ENCODE measurements at regions not wholly inside any gene's neighbourhood (a gene's known extent, or its start where the extent isn't known, plus 50 kb on each side); places are given as distances from the start of the nearest gene placed in this dataset.

DNA sequence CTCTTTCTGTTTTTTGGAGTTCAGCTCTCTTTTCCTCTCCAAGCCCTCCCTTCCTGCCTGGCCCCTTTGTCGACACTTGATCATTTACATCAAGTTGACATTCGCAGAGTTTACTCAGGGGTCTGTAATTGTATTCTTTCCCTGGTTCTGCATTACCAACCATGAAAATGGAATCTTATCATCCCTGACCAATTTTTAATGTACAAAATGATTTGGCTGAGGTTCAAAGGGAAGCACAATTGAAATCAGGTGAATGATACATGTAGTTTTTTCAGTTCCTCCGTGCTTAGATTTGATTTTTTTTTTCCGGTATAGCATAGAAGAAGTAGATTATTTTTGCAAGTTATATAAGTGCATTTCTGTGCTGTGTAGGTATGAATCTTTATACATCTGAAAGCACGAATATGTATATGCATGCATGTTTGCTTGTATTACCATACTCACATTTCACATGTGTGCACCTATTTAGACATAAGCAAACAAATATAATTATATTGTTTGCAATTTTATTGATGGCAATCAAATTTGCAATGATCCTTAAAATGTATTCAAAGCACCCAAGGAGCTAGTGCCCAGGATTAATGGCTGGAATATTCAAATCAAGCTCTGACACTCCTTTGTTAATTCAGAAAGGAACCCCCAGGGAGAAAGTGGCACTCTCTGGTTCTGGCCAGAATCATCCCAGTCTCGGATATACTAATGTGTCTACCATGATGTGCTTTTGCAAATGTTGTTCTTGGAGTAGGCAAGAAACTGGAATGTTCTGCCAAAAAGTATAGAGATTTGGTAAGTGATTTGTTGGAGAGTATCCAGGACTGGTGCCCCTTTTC lies 189.3 kb downstream of the VRK1 start:
- no peak for DNase-seq

DNA sequence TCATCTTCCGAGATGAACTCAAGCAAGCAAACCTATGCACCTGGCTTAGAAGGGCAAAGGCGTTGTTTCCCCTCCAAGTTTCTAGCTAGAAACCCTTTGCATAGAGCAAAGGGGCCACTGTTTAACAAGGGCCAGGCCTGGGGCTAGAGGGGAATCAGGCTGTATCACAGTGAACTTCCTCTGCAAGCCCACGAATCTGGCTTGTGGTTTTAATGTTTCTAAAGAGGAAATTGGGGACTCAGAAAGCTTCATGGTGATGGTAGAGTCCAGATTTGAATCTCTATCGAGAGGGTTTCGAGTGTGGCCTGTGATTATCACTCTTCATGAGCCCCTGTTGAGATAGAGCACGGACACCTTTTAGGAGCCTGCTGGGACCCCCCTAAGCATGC lies 189.9 kb downstream of the VRK1 start:
- DNase-seq, result no peak

DNA sequence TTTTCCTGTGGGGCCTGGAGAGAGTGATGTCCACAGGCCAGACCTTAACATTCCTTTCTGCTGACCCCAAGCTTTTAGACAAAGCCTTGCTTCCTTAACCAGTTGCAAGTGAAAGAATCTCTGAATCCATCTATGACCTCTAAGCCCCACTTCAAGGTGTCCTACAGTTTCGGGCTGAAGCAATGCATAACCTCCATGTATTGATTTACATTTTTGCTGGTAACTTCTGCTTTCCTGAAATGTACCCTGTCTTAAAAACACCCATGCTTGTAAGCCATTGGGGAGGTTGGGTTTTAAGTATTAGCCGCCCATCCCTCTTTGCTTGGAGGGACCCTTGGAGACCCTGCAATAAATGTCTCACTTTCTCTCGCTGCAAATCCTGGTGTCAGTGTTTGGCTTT lies 190.6 kb downstream of the VRK1 start:
- no peak for DNase-seq

DNA sequence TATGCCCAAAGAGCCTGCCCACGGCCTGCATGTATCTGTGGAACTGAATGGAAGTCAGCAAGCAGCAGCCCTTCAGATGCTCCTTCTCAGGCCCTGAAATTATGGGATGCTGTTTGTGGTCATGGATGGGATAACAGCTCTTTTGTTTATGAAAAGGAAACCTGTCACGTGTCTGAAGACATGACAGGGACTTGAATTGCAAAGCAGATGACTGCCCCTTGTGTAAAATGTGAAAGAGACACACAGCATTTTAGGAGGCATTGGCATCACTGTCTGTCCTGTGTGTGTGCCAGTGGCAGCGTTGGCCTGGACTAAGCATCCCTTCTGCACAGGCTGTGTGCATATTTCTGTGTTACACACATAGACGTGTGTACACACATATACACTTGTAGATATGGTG lies 192.1 kb downstream of the VRK1 start:
- DNase-seq, result no peak

DNA sequence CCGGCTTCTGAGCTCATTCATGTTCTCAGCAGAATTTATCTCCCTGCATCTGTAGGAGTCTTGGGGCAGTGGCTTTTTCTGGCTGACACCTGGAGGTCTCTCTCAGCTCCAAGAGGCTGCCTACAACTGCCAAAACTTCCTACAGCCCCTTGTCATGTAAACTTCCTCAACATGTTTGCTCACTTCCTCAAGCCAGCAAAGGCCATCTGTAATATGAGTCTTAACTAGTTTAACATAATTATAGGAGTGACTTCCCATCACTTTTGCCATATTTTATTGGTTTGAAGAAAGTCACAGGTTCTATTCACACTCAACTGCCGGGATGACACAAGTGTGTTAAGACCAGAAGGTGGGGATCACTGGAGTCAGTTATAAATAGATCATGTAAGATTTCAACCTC lies 194.0 kb downstream of the VRK1 start:
- no peak for DNase-seq

DNA sequence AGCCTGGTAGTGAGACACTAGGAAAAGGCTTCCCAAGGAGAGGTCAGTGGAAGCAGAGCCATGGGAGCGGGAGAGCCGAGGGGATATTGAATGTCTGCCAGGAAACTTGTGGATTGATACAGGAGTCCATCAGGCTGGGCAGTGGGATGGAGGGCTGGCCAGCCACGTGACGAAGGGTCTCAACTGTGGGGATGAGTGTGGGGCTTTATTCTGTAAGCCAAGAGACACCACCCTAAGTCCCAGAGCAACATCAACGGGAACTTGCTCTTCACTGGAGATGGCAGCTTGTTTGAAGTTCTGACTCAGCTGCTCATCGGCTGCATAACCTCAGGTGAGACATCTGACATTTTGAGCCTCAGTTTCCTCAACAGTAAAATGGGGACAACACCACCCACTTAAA lies 197.8 kb downstream of the VRK1 start:
- no peak for DNase-seq

DNA sequence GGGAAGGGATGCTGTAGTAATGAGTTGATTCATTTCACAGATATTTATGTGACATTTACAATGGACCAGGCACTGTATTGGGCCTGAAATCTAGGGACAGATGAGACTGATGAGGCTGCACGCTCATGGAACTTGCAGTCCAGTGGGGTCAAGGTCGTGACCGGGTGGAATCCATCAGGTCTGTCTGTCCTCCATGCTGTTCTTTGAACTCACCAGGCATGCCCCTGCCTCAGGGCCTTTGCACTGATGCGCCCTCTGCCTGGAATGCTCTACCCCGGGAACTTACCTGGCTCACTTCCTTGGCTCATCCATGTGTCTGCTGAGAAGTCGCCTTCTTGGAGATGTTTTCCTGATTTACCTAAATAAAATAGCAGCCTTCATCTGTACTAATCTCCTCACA lies 200.1 kb downstream of the VRK1 start:
- DNase-seq, result no peak

DNA sequence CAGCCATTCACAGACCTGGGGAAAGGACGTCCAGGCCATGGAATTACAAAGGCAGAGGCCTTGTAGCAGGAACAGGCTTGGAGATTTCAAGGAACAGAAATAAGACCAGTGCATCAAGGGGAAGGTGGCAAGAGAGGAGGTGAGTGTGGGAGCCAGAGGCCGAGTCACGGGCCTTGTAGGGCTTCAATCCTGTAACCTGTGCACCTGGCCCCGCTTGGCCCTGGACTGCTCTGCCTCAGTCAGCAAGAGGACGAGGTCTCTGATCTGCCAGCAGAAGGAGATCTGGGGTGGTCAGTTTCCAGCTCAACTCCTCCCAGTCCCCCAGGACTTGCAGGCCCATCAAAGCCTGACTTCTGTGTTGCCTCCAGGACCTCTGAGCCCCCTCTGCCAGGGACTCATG lies 200.8 kb downstream of the VRK1 start:
- DNase-seq, result no peak

DNA sequence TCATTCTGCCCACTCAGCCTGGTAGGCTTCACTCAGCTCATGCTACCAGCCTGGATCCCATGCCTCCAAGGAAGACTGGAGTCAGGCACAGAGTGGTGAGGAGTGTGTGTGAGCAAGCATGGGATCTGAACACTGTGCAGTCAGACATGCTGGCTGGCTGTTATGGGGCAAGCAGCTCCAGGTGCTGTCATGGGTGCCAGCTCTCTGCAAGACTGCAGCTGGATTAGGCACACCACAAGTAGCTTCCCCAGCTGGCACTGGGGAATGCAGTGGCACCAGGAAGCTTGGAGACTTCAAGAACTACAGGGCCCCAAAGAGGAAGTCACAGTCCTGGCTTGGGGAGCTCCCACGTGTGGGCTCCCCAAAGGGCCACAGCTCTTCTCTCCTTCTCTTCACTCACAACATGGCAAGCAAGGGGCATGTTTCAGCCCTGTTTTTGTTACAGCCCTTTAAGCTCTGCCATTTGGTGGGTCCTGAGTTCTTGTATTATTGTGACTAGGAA lies 202.5 kb downstream of the VRK1 start:
- DNase-seq, result no peak

DNA sequence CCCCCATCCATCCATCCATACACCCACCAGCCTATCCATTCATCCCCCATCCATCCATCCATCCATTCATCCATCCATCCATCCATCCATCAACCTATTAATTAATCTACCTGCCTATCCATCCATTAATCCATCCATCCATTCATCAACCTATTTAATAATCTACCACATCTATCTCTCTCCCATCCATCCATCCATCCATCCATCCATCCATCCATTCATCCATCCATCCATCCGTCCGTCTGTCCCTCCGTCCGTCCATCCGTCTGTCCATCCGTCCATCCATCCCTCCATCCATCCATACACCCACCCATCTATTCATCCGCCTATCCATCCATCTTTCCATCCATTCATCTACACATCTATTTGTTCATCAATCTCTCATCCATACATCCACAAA lies 205.3 kb downstream of the VRK1 start:
- no peak for DNase-seq

DNA sequence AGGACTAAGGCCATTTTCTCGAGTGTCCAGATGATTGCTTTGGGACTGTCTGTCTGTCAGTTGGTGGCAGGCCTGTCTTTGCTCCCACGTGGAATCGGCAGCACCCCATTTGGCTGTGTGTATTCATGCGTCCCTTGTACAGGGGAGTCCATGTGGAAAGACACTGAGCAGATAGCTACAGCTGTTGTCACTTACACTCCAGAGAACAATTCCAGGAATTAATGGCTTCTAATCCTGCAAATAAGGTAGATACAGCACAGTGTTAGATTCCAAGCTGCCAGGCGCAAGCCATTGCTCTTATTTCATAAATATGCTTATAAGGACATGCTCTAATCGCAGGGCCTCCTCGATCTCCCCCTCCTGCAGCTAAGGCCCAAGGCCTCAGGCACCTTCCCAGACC lies 208.8 kb downstream of the VRK1 start:
- DNase-seq, result no peak

DNA sequence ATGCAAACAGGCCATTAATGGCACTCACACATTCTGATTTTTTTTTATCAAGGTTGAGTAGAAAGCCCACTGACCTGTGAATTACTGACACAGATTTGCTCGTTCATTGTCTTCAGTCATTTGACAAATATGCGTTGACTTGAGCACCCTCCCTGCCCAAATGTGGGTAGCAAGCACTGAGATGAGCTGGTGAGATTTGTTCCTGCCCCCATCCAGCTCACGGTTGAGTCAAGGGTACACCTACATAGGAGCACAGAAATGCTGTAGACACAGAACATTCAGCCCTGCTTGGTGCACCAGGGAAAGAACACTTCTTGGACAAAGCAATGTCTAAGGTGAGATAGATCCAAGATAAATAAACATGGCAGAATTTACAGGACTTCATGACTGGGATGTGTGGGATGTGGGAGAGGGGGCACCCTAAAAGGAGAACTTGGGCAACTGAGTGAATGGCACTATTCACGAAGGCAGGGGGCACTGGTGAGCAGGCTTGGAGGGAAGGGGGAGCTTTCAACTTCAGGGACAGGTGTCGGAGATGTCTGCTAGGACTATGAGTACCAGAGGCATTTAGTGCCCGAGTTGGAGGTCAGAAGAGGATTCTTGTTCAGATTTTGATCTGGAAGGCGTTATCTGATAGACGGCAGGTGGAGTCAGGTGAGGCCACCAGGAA lies 213.4 kb downstream of the VRK1 start:
- no peak for DNase-seq

DNA sequence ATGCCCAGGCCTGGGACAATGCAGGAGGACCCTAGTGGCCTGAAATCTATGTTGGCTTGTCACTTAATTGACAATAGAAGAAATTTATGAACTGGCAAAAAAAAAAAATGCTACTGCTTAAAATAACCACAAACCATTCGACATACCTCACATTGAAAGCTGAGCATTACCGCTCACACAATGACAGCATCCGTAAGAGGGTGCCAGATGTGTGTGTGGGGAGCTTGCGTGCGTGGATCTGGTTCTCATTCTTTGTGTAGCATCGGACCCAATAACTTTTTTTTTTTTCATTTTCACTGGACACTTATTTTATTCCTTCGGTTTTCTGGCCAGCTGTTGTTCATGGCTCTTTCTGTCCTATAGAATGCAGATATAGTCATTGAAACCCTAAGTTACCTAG lies 216.7 kb downstream of the VRK1 start:
- no peak for DNase-seq

DNA sequence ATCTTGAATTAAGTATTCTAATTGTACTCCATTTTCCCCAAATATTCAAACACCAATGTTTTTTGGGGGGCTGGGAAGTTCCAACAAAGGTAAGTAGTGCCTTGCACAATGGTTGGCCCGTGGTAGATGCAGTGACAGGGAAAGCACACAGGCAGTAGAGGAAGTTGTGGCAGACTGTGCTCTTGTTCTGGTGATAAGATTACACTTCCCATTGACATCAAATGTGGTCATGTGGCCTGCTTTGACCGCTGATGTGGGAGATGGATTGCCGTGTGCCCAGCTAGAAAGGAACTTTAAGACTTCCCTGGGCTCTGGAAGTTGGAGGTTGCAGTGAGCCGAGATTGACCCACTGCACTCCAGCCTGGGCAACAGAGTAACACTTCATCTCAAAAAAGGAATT lies 223.8 kb downstream of the VRK1 start:
- no peak for DNase-seq

DNA sequence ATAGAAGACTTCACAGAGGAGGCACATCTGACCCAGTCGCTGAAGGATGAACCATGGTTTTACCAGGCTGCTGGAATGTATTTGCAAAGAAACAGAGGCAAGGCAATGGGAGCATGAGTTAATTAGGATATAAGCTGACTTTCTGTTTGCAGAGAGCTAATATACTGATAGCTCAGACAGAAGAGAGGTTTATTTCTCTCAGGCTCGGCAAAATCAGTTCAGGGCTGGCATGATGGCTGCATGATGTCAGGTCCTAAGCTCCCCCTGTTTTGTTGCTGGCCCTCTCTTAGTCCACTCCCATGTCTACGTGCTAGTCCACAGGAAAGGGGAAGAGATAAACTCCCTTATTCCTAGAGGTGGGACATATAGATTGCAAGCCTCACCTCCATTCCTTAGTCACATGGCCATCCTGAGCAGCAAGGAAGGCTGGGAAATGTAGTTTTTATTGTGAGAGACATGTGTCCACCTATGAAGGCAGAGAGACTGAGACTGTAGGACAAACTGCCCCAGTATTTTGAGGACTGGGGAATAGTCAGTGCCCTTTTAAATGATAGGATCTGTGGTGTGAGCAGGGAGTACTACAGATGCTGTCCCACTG lies 224.5 kb downstream of the VRK1 start:
- DNase-seq, result no peak

DNA sequence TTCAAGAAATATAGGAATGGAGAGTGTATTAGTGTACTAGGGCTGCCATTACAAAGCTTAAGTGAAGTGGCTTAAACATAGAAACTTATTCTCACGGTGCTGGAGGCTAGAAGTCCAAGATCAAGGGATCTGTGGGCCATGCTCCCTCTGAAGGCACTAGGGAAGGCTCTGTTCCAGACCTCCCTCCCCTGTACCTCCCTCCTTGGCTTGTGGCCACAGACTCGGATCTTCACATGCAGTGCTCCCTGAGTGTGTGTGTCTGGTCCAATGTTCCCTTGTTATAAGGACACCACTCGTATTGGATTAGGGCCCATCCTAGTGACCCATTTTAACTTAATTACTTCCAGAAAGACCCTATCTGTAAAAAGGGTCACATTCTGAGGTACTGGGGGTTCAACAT lies 225.6 kb downstream of the VRK1 start:
- no peak for DNase-seq

DNA sequence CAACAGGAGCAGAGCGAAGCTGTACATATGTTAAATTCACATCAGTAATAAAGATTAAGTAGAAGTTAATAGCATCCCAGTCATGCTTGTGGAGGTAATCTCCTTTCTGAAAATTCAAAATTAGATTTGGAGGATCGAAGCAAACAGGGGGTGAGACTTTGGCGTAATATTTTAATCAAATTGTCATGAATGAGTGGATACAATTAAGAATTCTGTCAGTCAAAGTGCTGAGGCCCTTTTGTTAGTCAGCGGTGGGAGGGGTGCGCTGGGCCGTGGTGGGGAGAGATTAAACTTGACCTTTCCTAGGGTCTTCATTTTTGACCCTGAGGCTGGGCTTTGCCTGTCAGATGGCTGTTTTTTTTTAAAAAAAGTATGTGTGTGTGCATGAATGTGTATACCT lies 226.7 kb downstream of the VRK1 start:
- DNase-seq, result no peak

DNA sequence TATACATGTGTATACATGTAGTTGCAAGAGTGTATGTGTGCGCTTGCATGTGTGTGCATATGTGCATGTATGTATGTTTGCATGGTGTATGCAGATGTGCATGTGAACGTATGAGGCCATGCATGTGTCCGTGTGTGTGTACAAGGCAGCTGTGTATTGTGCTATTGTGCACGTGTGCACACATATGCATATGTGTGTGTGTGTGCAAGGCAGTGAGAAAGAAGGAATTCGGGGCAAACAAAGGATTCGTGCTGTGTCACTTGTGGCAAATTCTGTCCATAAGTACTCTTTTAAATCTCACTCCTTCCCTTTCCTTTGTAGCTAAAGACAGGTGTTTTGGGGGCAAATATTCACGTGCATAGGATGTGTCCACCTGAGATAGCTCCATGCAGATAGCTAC lies 227.1 kb downstream of the VRK1 start:
- DNase-seq, result no peak

DNA sequence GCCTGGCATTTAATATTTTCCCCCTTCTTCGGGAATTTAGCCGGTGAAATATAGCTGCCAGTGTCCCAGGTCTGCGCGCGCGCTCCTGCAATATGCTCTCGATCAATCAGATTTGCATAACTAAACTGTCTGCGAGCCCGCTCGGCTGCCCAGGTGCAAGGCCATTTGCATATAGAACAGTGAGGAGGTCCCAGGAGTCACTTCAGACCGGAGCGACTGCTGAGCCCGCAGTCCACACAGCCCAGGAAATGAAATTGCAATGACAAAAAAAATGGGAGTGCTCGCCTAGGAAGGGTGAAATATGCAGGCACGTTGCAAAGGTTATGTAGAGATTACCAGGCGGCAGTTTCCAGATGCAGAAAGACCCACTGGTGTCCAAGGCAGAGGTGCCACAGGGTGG lies 228.5 kb downstream of the VRK1 start:
- DNase-seq, result no peak

DNA sequence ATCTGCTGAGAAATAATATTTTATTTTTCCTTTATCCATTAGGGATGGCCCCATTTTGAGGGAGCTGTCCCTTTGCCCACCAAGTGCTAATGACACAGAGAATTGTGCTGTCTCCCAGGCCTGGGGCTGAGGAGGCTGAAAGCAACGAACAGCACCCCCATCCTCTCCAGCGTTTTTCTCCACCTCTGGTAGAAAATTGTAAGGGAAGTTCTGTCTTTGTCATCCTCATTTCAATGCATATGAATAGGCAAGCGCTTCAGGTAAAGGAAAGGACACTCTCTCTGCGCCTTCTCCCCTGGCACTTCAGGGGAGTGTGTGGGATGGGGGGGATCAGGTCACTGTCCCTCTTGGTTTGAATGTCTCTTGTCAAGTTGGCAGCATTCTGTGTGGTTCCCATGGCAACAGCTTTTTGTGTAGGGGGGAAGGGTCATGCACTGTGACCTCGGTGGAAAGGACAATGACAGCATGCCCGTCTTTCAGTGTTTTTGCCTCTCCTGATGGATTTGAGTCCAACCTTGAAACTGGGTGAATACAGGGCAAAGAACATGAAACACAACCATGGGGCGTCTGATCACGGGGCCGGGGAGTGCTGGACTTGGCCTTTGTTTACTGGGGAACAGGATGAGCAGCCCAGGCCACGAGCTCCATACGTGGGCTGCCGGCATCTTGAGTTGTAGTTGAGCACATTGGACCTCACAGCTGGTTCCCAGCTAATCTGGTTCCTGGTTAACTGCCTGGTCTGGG lies 230.2 kb downstream of the VRK1 start:
- DNase-seq, result no peak

DNA sequence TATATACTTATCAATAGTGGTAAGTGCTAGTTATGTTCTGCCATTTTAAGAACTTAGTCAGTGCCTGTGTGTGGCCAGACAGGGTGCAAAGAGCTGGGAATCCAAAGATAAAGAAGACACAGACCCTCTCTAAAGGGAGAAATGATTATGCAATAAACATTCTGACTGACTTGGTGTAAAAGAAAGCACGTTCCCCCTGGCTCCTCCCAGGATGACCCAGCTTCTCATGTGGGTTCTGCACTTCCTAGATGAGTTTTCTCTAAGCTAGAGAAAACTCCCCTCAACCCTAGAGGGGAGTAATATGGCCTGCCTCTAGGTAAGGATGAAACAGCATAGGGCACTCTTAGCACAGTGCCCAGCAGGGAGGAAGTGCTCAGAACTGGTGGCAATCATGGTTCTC lies 231.2 kb downstream of the VRK1 start:
- DNase-seq, result no peak

DNA sequence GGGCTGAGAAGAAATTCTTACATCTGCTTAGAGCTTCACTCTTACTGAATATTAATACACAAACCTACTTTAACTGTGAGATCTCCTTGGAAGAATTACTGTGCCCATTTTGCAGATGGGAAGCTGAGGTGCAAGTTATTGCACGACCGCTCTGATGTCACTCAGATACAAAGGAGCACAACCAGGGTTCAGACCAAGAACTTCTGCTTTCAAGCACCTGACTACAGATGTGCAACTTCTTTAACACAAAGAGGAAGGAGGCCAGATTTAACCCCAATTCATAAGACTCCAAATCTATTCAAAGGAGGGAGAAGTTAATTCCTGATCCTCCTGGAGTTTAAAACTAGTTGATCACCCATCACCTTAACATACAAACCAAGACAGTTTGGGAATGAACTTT lies 232.6 kb downstream of the VRK1 start:
- DNase-seq, result no peak

DNA sequence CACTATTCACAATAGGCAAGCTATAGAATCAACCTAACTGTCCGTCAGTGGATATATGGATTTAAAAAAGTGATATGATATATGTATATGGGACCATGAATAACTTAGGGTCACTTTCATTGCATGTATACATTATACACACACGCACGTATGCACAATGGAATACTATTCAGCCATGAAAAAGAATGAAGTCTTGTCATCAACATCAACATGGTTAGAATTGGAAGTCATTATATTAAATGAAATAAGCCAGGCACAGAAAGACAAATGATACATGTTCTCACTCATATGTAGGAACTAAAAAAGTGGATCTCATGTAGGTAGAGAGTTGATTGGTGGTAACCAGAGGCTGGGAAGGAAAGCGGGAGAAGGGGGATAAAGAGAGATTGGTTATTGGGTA lies 234.3 kb downstream of the VRK1 start:
- DNase-seq, result no peak
